GM18867 (cell line): ENCODE measurements at regions not wholly inside any gene's neighbourhood (a gene's known extent, or its start where the extent isn't known, plus 50 kb on each side); places are given as distances from the start of the nearest gene placed in this dataset.

Experiments used
- ATAC-seq: cut with Tn5 transposase; IDR thresholded peaks from one replicate; pipeline ENCODE4 v1.9.1; 2021; ENCODE audit warnings: mild to moderate bottlenecking, moderate library complexity; ENCODE audit not compliant: unreplicated experiment

- no peak for ATAC-seq
Measured at GRCh38 chr6:110538416-110539160, 62.2 kb upstream of the SLC22A16 start.

- ATAC-seq, result no peak
Measured at GRCh38 chr6:110537208-110538123, 61.1 kb upstream of the SLC22A16 start.

GRCh38 chr6:110534731-110535492 is 58.5 kb upstream of the SLC22A16 start:
- ATAC-seq, result no peak

GRCh38 chr6:110532431-110532830 is 56.0 kb upstream of the SLC22A16 start:
- ATAC-seq, result no peak

- ATAC-seq, result no peak
Measured at GRCh38 chr6:110530671-110531070, 54.3 kb upstream of the SLC22A16 start.

- ATAC-seq, result no peak
Measured at GRCh38 chr6:110529907-110530306, 53.5 kb upstream of the SLC22A16 start.

- no peak for ATAC-seq
Measured at GRCh38 chr6:110529355-110529754, 52.9 kb upstream of the SLC22A16 start.

- no peak for ATAC-seq
Measured at GRCh38 chr6:110528930-110529325, 52.5 kb upstream of the SLC22A16 start.

GRCh38 chr6:110528101-110528929 is 51.9 kb upstream of the SLC22A16 start:
- ATAC-seq, result no peak

- no peak for ATAC-seq
Measured at GRCh38 chr6:110527516-110527915, 51.1 kb upstream of the SLC22A16 start.

GRCh38 chr6:110526726-110527125 is 50.3 kb upstream of the SLC22A16 start:
- no peak for ATAC-seq
